Stimulated activated CD8-positive, alpha-beta memory T cell treated with anti-CD3 and anti-CD28 coated beads, Interleukin-7, amount 100 ng/mL, for 48 hours (primary cell): ENCODE measurements at regions not wholly inside any gene's neighbourhood (a gene's known extent, or its start where the extent isn't known, plus 50 kb on each side); places are given as distances from the start of the nearest gene placed in this dataset.

Experiments
- DNase-seq, 2 donors: peaks; one replicate each; pipeline ENCODE4 v3.0.0-alpha.2; 2020; ENCODE audit warnings: low read depth in 1 of 2; ENCODE audit errors: extremely low read depth in 1 of 2

GRCh38 chr6:121967631-121968030, 431.8 kb upstream of the HSF2 start:
- no peak for DNase-seq

- DNase-seq: no peak
Observed at GRCh38 chr6:121971931-121972335, 427.5 kb upstream of the HSF2 start.

- DNase-seq: no peak
Observed at GRCh38 chr6:121984956-121985355, 414.5 kb upstream of the HSF2 start.

DNA sequence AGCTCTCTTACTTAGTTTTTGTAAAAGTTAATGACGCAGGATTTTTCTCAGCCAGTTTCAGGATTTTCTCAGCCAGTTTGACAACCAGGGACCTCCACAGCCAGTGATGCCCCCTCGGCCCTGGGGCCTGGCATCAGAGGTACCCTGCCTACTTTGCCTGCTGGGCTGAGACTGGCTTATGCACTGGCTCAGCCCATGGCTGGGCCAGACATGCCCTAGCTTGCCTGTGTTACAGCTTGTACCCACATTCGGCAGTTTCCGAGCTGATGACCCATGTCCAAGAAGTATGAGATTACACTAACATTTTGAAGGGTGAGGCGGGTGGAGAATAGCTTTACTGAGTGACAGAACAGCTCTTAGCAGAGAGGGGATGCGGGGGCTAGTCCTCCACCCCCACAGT, 406.1 kb upstream of the HSF2 start:
- no peak for DNase-seq

DNA sequence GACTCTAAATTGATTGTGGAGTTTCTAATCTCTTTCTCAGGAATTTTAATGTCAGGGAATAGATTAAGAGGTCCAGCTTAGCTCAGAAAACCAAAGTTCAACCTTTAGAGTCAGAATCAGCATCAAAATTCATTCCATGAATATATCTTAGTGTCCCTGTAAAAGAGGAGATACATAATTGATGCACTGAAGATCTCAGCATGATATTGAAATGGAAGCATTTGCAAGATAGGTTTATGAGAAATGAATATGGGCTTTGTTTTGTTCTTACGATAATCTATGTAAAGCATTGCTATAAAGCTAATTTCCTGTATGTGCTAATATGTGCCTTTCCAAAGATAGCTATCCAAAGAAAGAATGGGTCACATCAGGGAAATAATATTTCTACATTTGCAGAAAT, 404.5 kb upstream of the HSF2 start:
- no peak for DNase-seq

- no peak for DNase-seq
Observed at GRCh38 chr6:121998631-121999030, 400.8 kb upstream of the HSF2 start.

GRCh38 chr6:121999456-122000065, 399.9 kb upstream of the HSF2 start:
- DNase-seq: no peak

DNA sequence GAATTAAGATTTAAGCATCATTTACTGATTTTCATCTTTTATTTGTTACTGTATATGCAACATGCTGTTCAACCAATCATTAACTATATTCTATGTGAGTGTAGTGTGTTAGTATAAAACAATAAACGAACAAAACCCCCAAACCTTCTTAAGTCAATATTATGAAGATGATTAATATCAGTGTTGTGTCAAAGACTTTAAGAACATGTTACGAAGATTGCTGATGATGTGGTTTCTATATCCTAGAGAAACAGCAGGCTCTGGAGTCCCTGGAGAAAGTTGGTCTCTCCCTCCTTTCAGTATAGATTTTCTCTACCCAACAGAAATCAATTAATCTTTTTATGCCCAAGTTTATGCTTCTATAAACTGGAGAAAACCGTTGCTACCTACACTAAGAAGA, 393.8 kb upstream of the HSF2 start:
- no peak for DNase-seq

GRCh38 chr6:122007339-122007738, 392.1 kb upstream of the HSF2 start:
- DNase-seq: no peak

- no peak for DNase-seq
Observed at GRCh38 chr6:122008101-122008999, 391.1 kb upstream of the HSF2 start.

DNA sequence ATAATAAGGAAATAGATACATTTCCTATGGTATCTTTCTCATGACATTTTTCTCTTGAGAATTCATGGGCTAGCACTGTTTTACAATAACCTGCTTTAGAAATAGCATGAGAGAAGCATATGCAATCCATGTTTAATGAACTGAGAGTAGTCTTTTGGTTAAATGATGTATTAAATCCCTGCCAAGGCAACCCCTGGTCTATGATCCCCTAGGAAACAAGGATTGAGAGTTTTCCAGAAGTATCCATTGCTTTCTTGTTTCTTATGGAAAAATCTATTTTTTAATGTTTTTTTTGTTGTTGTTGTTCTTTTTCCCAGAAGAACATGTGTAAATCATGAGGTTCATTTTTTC, 390.5 kb upstream of the HSF2 start:
- DNase-seq: no peak

- no peak for DNase-seq
Observed at GRCh38 chr6:122012578-122012977, 386.9 kb upstream of the HSF2 start.

GRCh38 chr6:122014961-122015360, 384.5 kb upstream of the HSF2 start:
- DNase-seq: no peak

- DNase-seq: no peak
Observed at GRCh38 chr6:122020588-122021264, 378.7 kb upstream of the HSF2 start.

GRCh38 chr6:122025104-122025503, 374.3 kb upstream of the HSF2 start:
- no peak for DNase-seq

- DNase-seq: no peak
Observed at GRCh38 chr6:122026582-122027369, 372.7 kb upstream of the HSF2 start.

GRCh38 chr6:122028933-122029522, 370.4 kb upstream of the HSF2 start:
- no peak for DNase-seq

DNA sequence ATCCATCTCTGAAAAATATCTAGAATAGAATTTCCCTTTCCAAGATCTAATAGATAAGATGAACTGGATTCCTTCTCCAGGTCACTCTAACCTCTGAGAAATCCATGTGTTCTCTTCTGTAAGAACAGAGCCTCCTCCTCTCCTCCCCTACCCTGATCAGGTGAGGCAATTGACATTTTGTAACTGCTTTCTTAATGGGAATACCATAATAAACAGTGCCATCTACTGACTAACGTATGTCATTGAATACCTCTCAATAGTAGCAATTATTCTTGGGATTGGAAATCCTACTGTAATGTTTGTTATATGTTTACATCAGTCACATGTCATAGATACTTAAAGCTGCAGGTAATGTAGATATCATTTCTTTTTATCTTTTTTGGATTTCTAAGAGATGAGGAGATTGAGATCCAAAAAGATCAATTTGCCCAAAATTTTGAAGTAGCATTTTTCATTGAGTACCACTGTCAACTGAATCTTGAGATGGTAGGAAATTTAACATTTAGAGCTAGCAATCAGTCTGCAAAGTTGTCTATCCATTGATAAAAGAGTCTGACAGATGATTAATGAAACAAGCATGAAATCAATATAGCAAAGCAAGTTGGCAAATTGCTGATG, 365.8 kb upstream of the HSF2 start:
- no peak for DNase-seq

- no peak for DNase-seq
Observed at GRCh38 chr6:122035173-122035572, 364.3 kb upstream of the HSF2 start.

DNA sequence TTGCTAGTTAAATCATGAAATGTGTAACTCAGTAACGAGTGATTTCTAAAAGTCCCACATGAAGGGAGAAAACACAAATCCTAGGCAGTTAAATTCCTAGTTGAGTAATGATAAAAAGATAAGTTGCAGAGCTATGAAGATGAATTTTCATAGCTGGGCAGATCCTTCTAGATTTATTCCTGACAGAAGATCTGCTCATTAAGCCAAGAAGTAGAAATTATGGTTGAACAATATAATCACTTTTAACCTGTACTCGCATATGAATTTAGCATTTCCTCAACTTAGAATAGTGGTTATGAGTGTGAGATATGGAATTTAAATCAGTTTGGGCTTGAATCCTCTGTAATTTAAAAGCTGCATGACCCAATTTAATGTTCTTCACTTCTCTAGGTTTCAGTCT, 359.2 kb upstream of the HSF2 start:
- DNase-seq: no peak
